ENCODE measurements at regions not wholly inside any gene's neighbourhood (a gene's known extent, or its start where the extent isn't known, plus 50 kb on each side); places are given as distances from the start of the nearest gene placed in this dataset.
"Not testable (repeated sequence)": the region's sequence is repeated elsewhere in the genome, so short reads cannot be mapped to it uniquely, and the experiment has no call there.

- DNase-seq: no peak
Measured at GRCh38 chr12:124379938-124380754, 85.3 kb downstream of the RFLNA start.

GRCh38 chr12:124379379-124379937, 84.6 kb downstream of the RFLNA start:
- no peak for DNase-seq

- DNase-seq: no peak
Measured at GRCh38 chr12:124378926-124379325, 84.0 kb downstream of the RFLNA start.

- DNase-seq: no peak
Measured at GRCh38 chr12:124377981-124378509, 83.2 kb downstream of the RFLNA start.

GRCh38 chr12:124376435-124376834, 81.5 kb downstream of the RFLNA start:
- no peak for DNase-seq

- no peak for DNase-seq
Measured at GRCh38 chr12:124375789-124376175, 80.9 kb downstream of the RFLNA start.

- no peak for DNase-seq
Measured at GRCh38 chr12:124375141-124375788, 80.4 kb downstream of the RFLNA start.

GRCh38 chr12:124374567-124374966, 79.7 kb downstream of the RFLNA start:
- no peak for DNase-seq

GRCh38 chr12:124374147-124374546, 79.3 kb downstream of the RFLNA start:
- no peak for DNase-seq

GRCh38 chr12:124373701-124374100, 78.8 kb downstream of the RFLNA start:
- not testable (repeated sequence) for DNase-seq

- no peak for DNase-seq
Measured at GRCh38 chr12:124372831-124373230, 77.9 kb downstream of the RFLNA start.

- DNase-seq: no peak
Measured at GRCh38 chr12:124371970-124372555, 77.2 kb downstream of the RFLNA start.

GRCh38 chr12:124371366-124371765, 76.5 kb downstream of the RFLNA start:
- no peak for DNase-seq

GRCh38 chr12:124370851-124371250, 76.0 kb downstream of the RFLNA start:
- no peak for DNase-seq

GRCh38 chr12:124370384-124370783, 75.5 kb downstream of the RFLNA start:
- no peak for DNase-seq

- no peak for DNase-seq
Measured at GRCh38 chr12:124369827-124370378, 75.0 kb downstream of the RFLNA start.

- no peak for DNase-seq
Measured at GRCh38 chr12:124369055-124369826, 74.3 kb downstream of the RFLNA start.

- DNase-seq: no peak
Measured at GRCh38 chr12:124368421-124369032, 73.6 kb downstream of the RFLNA start.

- no peak for DNase-seq
Measured at GRCh38 chr12:124365726-124366430, 71.0 kb downstream of the RFLNA start.

Data from CD4-positive, alpha-beta T cell treated with Interleukin-21 for 1 hour (primary cell).